Left renal cortex interstitium (tissue), 4 donors: ENCODE measurements at regions not wholly inside any gene's neighbourhood (a gene's known extent, or its start where the extent isn't known, plus 50 kb on each side); places are given as distances from the start of the nearest gene placed in this dataset.

ENCODE experiments used
- DNase-seq, 4 donors: peaks; one replicate each; pipeline ENCODE4 v3.0.0-alpha.2; 2013; ENCODE audit warnings: low read depth in 4 of 4, low spot score in 2 of 4, missing footprints in 1 of 4

- DNase-seq = no peak
Measured at GRCh38 chr11:13062115-13062514, 53.0 kb downstream of the RASSF10 start.

DNA sequence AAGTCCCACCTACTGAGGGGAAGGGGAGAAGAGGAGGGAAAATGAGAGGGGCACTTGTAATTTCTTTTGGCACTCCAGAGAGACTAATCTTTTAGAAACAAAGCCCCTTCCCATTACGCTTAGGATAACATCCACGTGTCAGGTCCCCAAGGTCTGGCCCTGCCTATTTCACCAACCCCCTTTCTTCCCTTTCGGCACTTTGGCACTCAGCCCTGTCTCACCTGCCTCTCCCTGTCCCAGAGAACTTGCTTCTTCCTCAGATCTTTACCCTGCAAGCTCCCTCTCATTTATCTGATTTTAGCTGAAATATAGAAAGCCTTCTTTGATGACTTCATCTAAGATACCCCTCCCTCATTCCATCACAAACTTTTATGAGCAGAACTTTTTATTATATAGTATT lies 55.5 kb downstream of the RASSF10 start:
- no peak for DNase-seq

DNA sequence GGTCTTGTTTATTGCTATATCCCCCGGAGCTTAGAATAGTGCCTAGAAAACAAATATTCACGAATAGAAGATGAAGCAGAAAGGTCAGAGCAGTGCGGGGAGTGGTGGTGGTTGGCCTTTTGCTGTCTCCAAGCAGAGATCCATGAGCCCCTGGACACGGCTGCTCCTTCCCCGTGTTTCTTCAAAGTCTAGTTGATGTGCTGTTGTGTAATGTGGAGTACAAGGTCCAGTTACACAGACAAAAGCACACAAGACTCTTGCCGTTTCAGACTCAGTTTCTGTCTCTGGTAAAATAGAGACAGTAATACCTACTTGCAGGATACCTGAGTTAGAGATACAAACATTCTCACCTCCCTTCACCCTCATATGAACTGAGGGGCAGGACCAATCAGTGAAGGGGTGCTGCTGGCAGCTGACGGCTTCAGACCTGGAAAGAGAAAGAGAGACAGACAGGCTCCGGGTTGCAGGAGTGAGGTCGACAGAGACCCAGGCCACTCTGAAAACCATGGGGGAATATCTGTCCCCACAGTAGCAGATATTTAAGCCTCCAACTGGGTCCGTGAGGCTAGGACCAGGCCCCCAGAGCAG lies 56.2 kb downstream of the RASSF10 start:
- DNase-seq = no peak

- DNase-seq = no peak
Measured at GRCh38 chr11:13068211-13068610, 59.1 kb downstream of the RASSF10 start.

DNA sequence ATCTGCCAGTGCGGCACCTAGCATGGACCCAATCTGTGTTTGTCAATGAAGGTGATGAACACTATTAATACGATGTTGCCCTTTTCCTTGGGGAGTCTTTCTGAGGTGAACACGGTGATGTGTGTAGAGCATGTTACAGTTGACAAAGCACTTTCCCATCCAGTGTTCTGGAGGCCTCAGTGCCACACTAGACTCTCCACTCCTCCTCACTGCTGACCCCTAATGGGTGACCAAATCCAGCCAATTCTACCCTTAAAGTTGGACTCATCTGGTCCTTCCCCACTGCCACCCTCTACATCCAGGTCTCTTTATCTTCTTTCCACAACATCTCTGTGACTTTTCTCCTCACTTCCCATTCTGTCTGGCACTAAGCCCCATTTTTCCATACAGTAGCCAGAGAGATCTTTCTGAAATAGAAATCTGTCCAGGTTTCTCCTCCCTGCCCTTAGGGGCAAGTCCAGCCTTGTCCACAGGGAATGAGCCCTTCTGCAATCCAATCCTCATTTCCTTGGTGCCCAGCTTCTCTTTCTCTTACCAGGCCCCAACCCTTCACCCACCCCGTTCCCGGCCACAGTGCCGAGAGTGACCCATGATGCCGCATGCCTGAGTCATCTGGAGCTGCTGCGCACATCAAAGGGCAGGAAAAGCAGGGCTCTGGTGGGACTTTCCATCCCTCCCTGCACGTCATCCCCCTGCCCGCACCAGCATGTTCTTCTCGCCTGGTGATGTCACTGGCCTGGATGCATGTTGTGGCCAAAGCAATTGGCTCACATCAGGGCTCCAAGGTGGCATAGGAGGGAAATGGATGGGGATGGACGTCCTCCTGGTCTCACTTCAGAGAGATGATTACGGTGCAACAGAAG lies 64.2 kb downstream of the RASSF10 start:
- DNase-seq = no peak

DNA sequence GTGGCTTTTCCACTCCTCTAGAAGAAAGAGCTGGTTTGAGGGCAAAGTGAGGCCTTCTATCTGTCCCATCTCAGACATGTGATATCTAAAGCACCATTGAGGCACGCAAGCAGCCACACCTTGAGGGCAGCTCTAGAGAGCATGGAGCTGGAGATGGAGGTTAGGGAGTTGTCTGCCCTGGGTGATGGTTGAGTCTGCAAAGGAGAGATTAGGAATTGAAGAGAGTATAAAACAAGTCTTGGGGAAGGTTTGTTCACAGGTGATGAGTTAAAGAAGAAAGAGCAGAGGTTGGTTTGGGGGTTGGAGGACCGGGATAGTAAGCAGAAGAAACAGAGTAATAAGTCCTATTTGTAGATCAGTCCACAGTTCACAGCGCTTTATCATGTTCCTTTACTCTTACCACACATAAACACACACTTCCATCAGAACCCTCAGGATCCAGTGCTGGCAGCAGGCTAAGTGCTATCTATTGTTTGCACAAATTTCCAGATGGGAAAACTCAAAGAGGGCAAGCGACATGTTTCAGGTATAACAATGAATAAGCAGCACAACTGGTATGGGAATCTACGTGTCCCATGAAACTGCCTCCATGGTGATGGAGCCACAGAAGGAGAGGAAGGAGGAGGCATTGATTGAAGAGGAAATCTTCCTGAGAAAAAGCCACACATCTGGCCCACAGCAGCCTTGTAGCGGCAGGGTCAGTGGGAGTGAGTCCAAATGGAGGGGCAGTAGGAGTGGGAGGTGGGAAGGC lies 65.8 kb downstream of the RASSF10 start:
- no peak for DNase-seq

DNA sequence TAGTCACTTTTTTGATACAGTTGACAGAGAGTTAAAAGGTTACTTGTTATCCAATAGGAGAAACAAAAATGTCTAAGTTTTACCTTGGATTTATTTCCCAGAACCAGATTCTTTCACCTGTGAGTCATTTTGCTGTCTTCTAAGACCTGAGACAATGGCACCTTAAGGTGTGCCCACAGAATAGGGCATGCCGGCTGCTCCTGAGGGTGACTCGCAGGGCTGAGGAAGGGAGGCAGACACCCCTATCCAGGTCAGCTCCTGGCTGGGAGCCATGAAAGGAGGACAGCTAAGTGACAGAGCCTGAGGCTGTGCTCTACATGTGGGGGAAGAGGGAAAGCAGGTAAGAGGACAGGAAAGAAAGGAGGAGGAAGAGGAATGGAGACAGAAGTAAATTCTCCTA lies 67.8 kb downstream of the RASSF10 start:
- DNase-seq = no peak

- no peak for DNase-seq
Measured at GRCh38 chr11:13080861-13081260, 71.7 kb downstream of the RASSF10 start.

DNA sequence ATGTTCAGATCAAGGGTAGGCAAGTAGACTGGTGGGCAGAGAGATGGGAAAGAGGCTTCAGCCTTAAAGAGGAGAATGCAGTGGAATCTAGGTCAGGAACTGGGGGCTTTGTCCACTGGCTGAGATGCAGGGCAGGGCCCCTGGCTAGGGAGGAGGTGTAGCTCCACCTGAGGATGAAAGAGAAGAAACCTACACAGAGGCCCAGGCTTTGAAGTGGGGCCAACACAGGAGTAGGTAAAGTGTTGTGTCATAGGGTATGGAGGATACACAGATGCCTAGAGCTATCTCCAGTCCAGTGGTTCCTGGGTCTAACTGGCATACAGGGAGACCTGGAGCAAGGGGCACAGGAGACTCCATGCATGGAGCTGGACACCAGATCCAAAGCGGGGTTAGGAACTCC lies 73.5 kb downstream of the RASSF10 start:
- DNase-seq = no peak

DNA sequence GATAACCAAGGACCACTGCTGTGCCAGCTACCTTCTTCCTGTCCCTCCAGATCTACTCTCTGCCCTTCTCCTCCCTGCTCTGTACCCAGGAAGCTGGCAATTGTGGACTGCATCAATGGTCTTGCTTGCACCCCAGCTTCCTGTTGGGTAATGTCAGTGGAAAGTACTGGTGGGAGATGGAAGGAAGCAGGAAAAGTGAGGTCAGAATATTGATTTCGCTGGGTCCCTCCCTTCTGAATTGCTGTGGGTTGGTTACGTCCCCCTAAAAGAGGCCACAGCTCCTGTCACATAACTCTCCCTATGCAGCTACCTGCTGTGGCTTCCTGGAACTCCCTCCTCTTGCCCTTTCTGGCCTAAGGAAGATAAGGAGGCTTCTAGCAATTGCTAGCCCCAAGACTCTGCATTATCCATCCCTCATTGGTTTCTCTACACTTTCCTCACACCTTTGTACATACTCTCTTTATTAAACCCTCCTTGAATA lies 81.2 kb downstream of the RASSF10 start:
- DNase-seq = no peak

GRCh38 chr11:13091373-13091772 lies 82.3 kb downstream of the RASSF10 start:
- no peak for DNase-seq

DNA sequence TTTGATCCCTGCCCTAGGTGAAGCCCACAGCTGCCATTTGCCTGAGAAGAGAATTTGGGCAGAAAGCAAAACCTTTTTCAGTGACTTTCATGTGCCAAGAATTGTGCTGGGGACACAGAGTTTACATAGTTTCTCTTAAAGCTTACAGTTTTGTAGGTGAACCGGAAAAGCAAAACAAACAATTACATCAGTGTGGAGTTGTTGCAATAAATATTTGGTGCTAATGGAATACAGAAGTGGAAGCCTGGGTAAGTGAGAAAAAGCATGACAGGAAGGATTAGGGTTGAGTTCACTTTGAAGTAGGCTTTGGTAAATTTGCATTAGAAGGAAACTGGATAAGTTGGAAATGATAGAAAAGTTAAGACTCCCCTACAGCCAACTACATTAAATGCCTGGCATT lies 82.7 kb downstream of the RASSF10 start:
- DNase-seq = no peak

DNA sequence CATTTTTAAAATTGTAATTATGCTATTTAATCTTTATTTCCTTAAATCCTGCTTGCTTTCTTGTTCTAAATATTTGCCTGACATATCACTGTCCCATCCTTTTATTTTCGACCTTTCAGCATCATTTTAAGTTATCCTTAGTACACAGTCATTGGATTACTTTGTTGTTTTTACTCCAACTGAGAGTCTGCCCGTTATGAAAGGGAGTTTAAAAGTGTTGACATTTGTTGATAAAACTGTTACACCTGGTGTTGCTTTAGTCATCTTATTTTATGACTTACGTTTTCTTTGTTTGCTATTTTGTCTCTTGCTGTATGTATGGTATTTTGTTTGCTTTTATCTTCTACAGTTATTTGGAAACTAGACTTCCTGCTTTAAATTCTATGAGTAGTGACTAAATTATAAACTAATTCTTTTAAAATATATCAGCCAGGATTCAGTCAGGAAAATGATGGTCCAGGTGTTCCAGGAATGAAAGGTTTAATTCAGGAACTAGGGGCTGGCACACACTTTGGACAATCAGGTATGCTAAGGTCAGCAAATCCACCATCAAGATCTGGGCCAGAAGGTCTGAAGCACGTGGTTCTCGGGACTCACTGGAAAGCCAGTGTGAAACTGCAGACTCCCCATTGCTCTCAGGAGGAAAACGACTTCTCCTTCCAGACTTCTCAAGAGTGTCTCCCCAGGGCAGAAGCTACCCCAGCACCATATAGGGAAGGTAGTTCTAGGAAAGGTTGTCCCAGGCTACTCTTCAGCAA lies 86.0 kb downstream of the RASSF10 start:
- no peak for DNase-seq

DNA sequence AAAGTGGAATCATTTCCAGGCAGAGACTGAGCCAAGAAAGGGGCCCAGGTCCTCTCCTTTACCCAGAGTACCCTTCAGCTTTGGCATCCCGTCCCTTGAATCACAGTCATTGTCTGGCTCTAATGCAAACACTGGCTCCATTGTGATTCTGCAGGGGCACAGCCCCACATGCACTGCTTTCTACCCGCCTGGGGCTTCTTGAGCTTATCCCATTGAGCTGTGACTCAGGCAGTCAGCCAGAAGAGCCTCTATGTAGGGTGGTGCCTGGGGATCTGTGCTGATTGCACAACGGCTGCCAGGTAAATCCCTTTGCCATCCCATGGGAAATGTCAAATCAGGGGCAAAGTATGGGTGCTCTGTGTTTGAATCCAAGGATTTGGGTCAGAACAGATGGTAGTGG lies 88.9 kb downstream of the RASSF10 start:
- no peak for DNase-seq

DNA sequence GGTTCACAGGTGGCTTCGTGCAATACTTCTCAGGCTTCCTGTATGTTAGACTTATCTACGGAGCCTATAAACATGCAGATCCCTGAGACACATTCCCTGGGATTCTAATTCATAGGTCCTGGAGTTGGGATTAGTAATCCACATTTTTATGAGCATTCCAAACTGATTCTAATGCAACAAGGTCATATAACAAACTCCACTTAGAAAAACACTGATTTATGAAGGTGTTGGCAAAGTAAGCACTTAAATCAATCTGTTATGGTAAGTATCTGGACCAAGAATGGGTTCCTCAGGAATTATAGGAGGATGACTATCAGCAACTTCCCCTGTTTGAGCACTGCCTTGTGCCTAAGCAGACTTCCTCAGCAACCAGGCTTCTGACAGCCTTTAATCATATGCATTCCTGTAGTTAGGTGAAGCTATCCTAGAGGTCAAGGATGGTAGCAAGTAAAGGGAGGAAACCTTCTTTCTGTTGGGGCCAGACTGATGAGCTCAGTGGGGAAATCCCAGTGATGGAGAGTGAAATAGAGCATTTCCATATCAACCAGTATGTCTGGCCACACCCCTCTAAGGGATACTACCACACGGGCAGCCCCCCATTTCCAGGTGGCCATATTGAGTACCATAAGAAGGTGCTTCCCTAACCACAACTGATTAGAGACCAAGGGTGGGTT lies 89.6 kb downstream of the RASSF10 start:
- no peak for DNase-seq

GRCh38 chr11:13101644-13102512 lies 92.8 kb downstream of the RASSF10 start:
- no peak for DNase-seq

- no peak for DNase-seq
Measured at GRCh38 chr11:13102513-13102840, 93.4 kb downstream of the RASSF10 start.

DNA sequence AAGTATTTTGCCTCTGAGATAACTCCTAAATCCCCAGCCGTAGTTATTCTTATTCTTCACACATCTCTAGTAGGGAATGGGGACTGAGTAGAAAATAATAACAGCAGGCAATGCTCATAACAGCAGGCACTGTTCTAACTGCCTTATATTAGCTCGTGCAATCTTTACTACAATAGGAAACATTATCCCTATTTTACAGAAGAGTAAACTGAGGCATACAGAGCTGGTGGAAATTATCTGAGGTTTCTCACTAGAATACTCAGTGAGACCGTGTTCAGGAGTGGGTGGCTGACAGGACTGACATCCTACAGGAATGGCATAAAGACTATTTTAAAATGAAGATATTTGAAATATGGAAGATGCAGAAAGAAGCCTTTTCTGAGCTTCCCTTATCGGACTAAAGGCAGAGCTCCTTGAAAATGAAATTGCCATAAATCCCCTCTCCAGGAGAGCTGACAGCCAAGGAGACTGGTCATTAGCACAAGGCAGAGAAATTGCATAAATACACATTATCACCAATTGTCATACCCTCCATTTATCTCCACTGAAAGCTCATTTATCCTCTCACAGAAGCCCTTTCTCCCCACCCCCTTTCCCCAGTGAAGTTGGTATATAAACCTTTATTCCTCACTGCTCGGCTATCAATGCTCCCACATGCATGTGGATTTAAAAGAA lies 93.9 kb downstream of the RASSF10 start:
- DNase-seq = no peak
